Activated CD8-positive, alpha-beta memory T cell treated with anti-CD3 and anti-CD28 coated beads, Interleukin-2, amount 10 ng/mL, durations not matched to agents 7 days and 5 days (primary cell): ENCODE measurements at regions not wholly inside any gene's neighbourhood (a gene's known extent, or its start where the extent isn't known, plus 50 kb on each side); places are given as distances from the start of the nearest gene placed in this dataset.

Source experiments
- ATAC-seq: fragments of 150-1000 bp; cut with Tn5 transposase; one replicate; pipeline ENCODE4 v1.10.0; 2021; ENCODE audit warnings: moderate library complexity
- CTCF ChIA-PET: fragments of 350-600 bp; sonication (Branson Sonifier 250); formaldehyde crosslinking; loops from one replicate; lab custom pipeline; 2021; ENCODE audit warnings: antibody characterized with exemption; lab: Charles Lee
- DNase-seq: peaks from one replicate; pipeline ENCODE4 v3.0.0-alpha.2; 2020
- H3K27ac Mint-ChIP-seq: one replicate; pipeline ENCODE4 v1.8.0; 2021; ENCODE audit warnings: mild to moderate bottlenecking, mixed read lengths
- H3K27me3 Mint-ChIP-seq: one replicate; pipeline ENCODE4 v1.8.0; 2021; ENCODE audit warnings: mixed read lengths
- H3K36me3 Mint-ChIP-seq: one replicate; pipeline ENCODE4 v1.8.0; 2021; ENCODE audit warnings: mild to moderate bottlenecking, mixed read lengths
- H3K4me1 Mint-ChIP-seq: one replicate; pipeline ENCODE4 v1.8.0; 2021; ENCODE audit warnings: mixed read lengths
- H3K4me3 Mint-ChIP-seq: one replicate; pipeline ENCODE4 v1.8.0; 2021; ENCODE audit warnings: mild to moderate bottlenecking, moderate library complexity, mixed read lengths
- H3K9me3 Mint-ChIP-seq: one replicate; pipeline ENCODE4 v1.8.0; 2022; ENCODE audit warnings: low read depth, mixed read lengths

- ATAC-seq, result no peak
- Mint-ChIP-seq H3K36me3 (no peaks in the 10 kb centered on the region), H3K4me3 (no peak overlapping the region), H3K27me3 (no peaks in the 10 kb centered on the region), H3K4me1 (peaks cover 35% of the 10 kb centered on the region), H3K27ac (no peak overlapping the region), H3K9me3 (no peaks in the 10 kb centered on the region)
- DNase-seq, result no peak
- CTCF ChIA-PET, result interaction anchor here (1.1 to 2.0 kb wide), 7 partner anchors 20 to 169 kb away, joined by 3 to 8 read pairs (median 5); no protein-coding TSS in a partner anchor
Observed at GRCh38 chr17:77326076-77326591, 185.4 kb downstream of the SEC14L1 start.

DNA sequence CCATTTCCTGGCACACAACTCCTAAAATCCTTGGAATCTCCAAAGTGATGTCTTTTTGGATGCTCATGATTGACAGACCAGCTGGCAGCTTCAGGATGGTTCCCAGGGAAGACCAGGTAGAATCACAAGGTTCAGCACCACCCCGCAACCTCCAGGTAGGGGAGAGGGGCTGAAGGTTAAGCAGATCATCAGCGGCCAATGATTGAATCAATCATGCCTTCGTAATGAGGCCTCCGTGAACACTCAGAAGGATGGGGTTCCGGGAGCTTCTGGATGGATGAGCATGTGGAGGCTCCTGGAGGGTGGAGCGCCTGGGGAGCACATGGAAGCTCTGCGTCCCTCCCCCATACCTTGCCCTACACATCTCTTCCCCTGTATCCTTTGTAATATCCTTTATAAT is 185.9 kb downstream of the SEC14L1 start:
- Mint-ChIP-seq H3K4me1 (peaks cover 40% of the 10 kb centered on the region), H3K27ac (no peak overlapping the region), H3K4me3 (no peak overlapping the region), H3K9me3 (no peaks in the 10 kb centered on the region), H3K36me3 (no peaks in the 10 kb centered on the region), H3K27me3 (no peaks in the 10 kb centered on the region)
- ATAC-seq (no peak), DNase-seq (no peak)
- CTCF ChIA-PET, result interaction anchor here (0.8 to 2.0 kb wide), 4 partner anchors 16 to 74 kb away, joined by 3 to 8 read pairs (median 3); no protein-coding TSS in a partner anchor

DNA sequence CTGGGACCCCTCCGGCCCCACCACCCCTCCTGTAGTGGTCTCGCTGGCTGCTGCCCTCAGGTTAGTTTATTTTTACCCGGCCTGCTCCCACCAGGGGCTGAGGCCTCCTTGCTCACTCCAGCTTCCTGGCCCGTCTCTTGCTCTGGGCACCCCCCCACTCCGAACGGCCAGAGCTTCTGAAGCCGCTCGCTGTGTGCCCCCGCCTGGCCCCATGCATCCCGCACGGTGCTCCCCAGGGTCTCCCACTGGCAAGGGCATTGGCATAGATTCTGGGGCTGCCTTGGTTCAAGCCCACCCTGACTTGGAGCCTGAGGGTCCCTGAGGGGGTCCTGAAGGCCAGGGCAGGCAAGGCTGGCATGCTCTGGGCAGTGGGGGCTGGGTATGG is 186.4 kb downstream of the SEC14L1 start:
- CTCF ChIA-PET, result interaction anchor here (0.8 to 1.1 kb wide), 3 partner anchors 16 to 49 kb away, joined by 3 read pairs; no protein-coding TSS in a partner anchor
- Mint-ChIP-seq H3K4me3 (no peak overlapping the region), H3K27ac (no peak overlapping the region), H3K36me3 (no peaks in the 10 kb centered on the region), H3K4me1 (peaks cover 45% of the 10 kb centered on the region), H3K27me3 (no peaks in the 10 kb centered on the region), H3K9me3 (no peaks in the 10 kb centered on the region)
- DNase-seq (no peak), ATAC-seq (no peak)

GRCh38 chr17:77327566-77328464 is 187.0 kb downstream of the SEC14L1 start:
- CTCF ChIA-PET, result interaction anchor here (0.8 to 5.9 kb wide), 7 partner anchors 13 to 167 kb away, joined by 3 to 38 read pairs (median 3); no protein-coding TSS in a partner anchor
- peaks cover under 1% of the 10 kb centered on the region for H3K9me3 Mint-ChIP-seq
- ATAC-seq (no peak), DNase-seq (no peak)
- peaks cover 52% of the 10 kb centered on the region for H3K4me1 Mint-ChIP-seq
- H3K4me3 Mint-ChIP-seq, result no peak overlapping the region
- H3K27me3 Mint-ChIP-seq, result no peaks in the 10 kb centered on the region
- H3K27ac Mint-ChIP-seq, result no peak overlapping the region
- peaks cover 4% of the 10 kb centered on the region for H3K36me3 Mint-ChIP-seq

- DNase-seq (peak; percentile 40), ATAC-seq (no peak)
- Mint-ChIP-seq H3K4me1 (peaks cover 56% of the 10 kb centered on the region), H3K4me3 (no peak overlapping the region), H3K9me3 (peaks cover 2% of the 10 kb centered on the region), H3K27ac (no peak overlapping the region), H3K36me3 (peaks cover 10% of the 10 kb centered on the region), H3K27me3 (no peaks in the 10 kb centered on the region)
- CTCF ChIA-PET, result interaction anchor here (0.9 to 5.9 kb wide), 9 partner anchors 12 to 214 kb away, joined by 3 to 58 read pairs (median 4); no protein-coding TSS in a partner anchor
Observed at GRCh38 chr17:77328823-77329740, 188.3 kb downstream of the SEC14L1 start.

DNA sequence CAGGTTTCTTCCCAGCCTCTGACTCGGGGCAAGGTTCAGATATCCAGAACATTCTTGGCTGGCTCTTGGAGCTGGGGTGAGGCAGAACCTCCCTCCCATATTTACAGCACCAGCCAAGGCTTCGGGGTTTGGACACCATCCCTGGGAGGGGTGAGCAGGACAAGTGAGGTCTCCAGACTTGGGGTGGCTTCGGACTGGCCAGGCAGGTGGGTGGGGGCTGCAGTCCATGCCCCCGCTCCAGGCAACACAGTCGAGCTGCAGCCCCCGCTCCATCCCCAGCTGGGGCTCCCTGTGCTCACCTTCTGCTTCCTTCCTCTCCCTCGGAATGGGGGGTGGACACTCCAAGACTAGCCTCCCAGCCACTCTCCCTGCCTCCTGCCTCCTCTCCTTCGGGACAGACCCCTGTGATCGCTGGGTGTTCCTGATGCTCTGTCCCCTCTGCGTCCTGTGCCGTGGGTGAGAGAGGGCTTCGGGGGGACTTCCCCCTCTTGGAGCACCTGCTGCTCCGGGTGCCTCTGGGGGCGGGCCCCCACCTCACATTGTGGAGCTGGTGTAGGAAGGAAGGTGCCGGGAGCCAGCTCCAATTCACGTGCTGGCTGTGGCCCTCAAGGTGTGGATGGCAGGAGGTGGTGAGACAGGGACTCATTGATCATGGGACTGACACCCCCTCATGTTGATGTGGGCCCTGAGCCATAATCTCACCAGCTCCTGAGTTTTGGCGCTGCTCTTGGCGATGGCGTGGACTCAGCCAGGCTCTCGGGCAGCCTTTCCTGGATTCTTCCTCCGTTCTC is 189.2 kb downstream of the SEC14L1 start:
- CTCF ChIA-PET, result interaction anchor here (0.9 to 5.9 kb wide), 13 partner anchors 41 to 213 kb away, joined by 3 to 58 read pairs (median 14); no protein-coding TSS in a partner anchor
- no peak overlapping the region for H3K27ac Mint-ChIP-seq
- peak; percentile 40 for DNase-seq

GRCh38 chr17:77330602-77331081 is 189.9 kb downstream of the SEC14L1 start:
- Mint-ChIP-seq H3K4me1 (peaks cover 40% of the 10 kb centered on the region), H3K27me3 (no peaks in the 10 kb centered on the region), H3K4me3 (no peak overlapping the region), H3K9me3 (peaks cover 2% of the 10 kb centered on the region), H3K36me3 (peaks cover 12% of the 10 kb centered on the region), H3K27ac (no peak overlapping the region)
- CTCF ChIA-PET, result interaction anchor here (0.9 to 5.9 kb wide), 21 partner anchors 17 to 212 kb away, joined by 3 to 58 read pairs (median 8); no protein-coding TSS in a partner anchor
- DNase-seq (peak; percentile 41), ATAC-seq (no peak)

More for the DNA sequence above, 189.2 kb downstream of the SEC14L1 start:
- H3K4me3 Mint-ChIP-seq, result no peak overlapping the region
- H3K36me3 Mint-ChIP-seq, result peaks cover 12% of the 10 kb centered on the region
- peaks cover 2% of the 10 kb centered on the region for H3K9me3 Mint-ChIP-seq
- no peaks in the 10 kb centered on the region for H3K27me3 Mint-ChIP-seq
- no peak for ATAC-seq
- H3K4me1 Mint-ChIP-seq, result peaks cover 47% of the 10 kb centered on the region

DNA sequence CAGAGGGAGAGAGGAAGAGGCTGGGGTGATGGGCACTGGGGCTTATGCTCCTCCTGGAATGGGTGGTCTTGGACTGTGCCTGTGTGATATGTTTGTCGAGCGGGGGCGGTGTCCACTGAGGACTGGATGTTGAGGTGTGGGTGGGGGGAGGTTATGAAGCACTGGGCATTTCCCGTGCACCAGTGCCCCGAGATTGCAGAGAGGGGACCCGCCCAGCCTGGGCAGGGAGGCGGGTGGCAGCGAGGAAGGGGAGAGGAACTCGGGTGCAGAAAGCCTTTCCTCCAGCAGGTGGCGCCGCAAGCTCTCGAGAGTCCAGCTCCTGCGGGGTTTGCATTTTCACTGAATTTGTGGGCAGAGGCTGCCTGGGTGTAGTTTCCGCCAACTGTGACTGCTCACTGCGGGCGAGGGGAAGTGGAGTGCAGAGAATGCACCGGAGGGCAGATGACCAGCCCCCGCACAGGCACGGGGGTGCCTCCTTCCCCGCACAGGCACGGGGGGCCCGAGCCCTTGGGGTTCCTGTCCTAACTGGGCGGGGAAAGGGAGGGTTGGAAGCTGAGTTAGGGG is 190.6 kb downstream of the SEC14L1 start:
- ATAC-seq, result peak; percentile 92
- CTCF ChIA-PET, result interaction anchor here (0.7 to 5.9 kb wide), 37 partner anchors 10 to 682 kb away, joined by 3 to 58 read pairs (median 7); no protein-coding TSS in a partner anchor
- peaks cover 2% of the 10 kb centered on the region for H3K9me3 Mint-ChIP-seq
- peak overlapping the region; percentile 67 for H3K4me3 Mint-ChIP-seq
- no peaks in the 10 kb centered on the region for H3K27me3 Mint-ChIP-seq
- H3K36me3 Mint-ChIP-seq, result peaks cover 12% of the 10 kb centered on the region
- peak overlapping the region; percentile 89 for H3K27ac Mint-ChIP-seq
- DNase-seq, result peak; percentile 97
- peaks cover 33% of the 10 kb centered on the region for H3K4me1 Mint-ChIP-seq

DNA sequence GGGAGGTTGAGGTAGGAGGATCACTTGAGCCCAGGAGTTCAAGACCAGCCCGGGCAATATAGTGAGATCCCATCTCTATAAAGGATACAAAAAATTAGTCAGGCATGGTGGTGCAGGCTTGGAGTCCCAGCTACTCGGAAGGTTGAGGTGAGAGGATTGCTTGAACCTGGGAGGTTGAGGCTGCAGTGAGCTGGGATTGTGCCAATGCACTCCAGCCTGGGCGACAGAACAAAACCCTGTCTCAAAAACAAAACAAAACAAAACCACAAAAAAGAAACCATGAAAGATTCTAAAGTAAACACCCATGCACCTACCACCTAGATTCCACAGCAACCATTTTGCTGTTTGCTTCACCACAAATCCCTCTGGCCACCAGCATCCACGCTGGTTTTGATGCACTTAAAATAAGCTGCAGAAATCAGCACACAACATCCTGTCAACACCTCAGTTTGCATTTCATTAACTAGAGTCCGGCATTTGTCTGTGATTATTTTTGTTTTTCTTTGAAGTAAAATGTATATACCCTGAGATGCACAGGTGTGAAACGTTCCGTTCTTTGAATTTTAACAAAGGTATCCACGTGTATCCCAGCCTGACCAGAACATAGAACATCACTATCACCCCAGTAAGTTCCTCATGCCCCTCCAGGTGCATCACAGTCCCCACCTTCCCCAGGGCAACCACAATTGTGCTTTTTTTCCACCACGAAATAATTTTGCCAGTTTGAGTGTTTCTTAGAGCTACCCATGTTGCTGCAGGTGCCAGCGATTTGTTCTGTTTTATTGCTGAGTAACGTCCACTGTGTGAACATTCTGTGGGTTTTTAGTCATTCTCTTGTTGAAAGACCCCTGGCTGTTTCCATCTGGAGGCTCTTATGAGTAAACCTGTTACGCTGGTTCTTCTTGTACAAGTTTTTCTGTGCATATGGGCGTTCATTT is 191.5 kb downstream of the SEC14L1 start:
- peak; percentile 76 for DNase-seq
- Mint-ChIP-seq H3K9me3 (peaks cover 8% of the 10 kb centered on the region), H3K4me3 (peak overlapping the region; percentile 67), H3K27me3 (no peaks in the 10 kb centered on the region), H3K27ac (peak overlapping the region; percentile 89), H3K4me1 (peaks cover 29% of the 10 kb centered on the region), H3K36me3 (peaks cover 16% of the 10 kb centered on the region)
- CTCF ChIA-PET, result interaction anchor here (0.7 to 5.9 kb wide), 37 partner anchors 9 to 681 kb away, joined by 3 to 58 read pairs (median 7); no protein-coding TSS in a partner anchor
- peak; percentile 31 for ATAC-seq

DNA sequence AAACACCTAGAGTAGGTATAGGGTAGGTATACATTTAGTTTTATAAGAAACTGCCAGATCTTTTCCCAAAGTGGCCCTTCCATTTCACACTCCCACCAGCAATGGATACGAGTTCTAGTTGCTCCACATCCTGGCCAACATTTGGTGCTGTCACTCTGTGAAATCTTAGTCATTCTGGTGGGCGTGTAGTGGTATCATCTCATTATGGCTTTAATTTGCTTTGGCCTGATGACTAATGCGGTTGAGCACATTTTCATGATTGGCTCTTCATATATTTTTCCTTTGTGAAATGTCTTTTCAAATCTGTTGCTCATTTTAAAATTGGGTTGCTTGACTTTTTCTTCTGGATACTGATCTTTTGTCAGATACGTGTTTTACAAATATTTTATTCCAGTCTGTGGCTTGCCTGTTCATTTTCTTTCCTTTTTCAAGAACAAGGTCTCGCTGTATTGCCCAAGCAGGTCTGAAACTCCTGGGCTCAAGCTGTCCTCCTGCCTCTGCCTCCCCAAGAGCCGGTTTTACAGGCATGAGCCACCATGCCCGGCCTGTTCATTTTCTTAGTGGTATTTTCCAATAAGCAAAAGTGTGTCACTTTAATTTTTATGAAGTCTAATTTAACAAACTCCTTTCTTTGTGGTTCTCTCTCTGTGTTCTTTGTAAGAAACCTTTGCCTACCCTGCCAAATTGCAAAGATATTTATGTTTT is 192.4 kb downstream of the SEC14L1 start:
- CTCF ChIA-PET, result interaction anchor here (0.8 to 5.9 kb wide), 13 partner anchors 9 to 162 kb away, joined by 3 to 58 read pairs (median 17); no protein-coding TSS in a partner anchor
- Mint-ChIP-seq H3K36me3 (peaks cover 20% of the 10 kb centered on the region), H3K4me1 (peaks cover 29% of the 10 kb centered on the region), H3K27me3 (no peaks in the 10 kb centered on the region), H3K4me3 (no peak overlapping the region), H3K27ac (peak overlapping the region; percentile 89), H3K9me3 (peaks cover 12% of the 10 kb centered on the region)
- peak; percentile 8 for ATAC-seq
- peak; percentile 60 for DNase-seq
